WTC11 (cell line): ENCODE measurements at regions not wholly inside any gene's neighbourhood (a gene's known extent, or its start where the extent isn't known, plus 50 kb on each side); places are given as distances from the start of the nearest gene placed in this dataset.

Source experiments
- ATAC-seq: fragments of 200-7000 bp; cut with Tn5 transposase; 2 replicates; pipeline ENCODE4 v1.10.0; 2021; ENCODE audit warnings: mild to moderate bottlenecking, moderate library complexity
- CTCF ChIA-PET: fragments of 300-600 bp; sonication (Branson Sonifier 250); formaldehyde crosslinking; loops from one replicate; lab custom pipeline; 2021; ENCODE audit warnings: antibody characterized with exemption; lab: Charles Lee
- POLR2A ChIA-PET: fragments of 350-600 bp; sonication (Branson Sonifier 250); formaldehyde crosslinking; loops from one replicate; lab custom pipeline; 2021; ENCODE audit warnings: antibody characterized with exemption; lab: Charles Lee
- DNase-seq: peaks from one replicate; pipeline ENCODE4 v3.0.0; 2021; ENCODE audit warnings: low spot score
- H3K27ac Mint-ChIP-seq: 2 replicates; pipeline ENCODE4 v1.8.0; 2021; ENCODE audit warnings: mixed read lengths
- H3K27me3 Mint-ChIP-seq: 2 replicates; pipeline ENCODE4 v1.8.0; 2021; ENCODE audit warnings: low read depth, mild to moderate bottlenecking, moderate library complexity, mixed read lengths
- H3K36me3 Mint-ChIP-seq: 2 replicates; pipeline ENCODE4 v1.8.0; 2021; ENCODE audit warnings: mixed read lengths
- H3K4me1 Mint-ChIP-seq: 2 replicates; pipeline ENCODE4 v1.8.0; 2022; ENCODE audit warnings: mixed read lengths
- H3K4me3 Mint-ChIP-seq: 2 replicates; pipeline ENCODE4 v1.8.0; 2021; ENCODE audit warnings: mild to moderate bottlenecking, moderate library complexity, mixed read lengths
- H3K9me3 Mint-ChIP-seq: 2 replicates; pipeline ENCODE4 v1.8.0; 2021; ENCODE audit warnings: mixed read lengths
- ETV6 ChIP-seq: sonication (generic); formaldehyde crosslinking; IDR thresholded peaks from 2 replicates; pipeline ENCODE4 v1.8.1; 2022; ENCODE audit warnings: mild to moderate bottlenecking, missing genetic modification reagents
- HMGXB4 ChIP-seq: sonication (generic); formaldehyde crosslinking; IDR thresholded peaks from 2 replicates; pipeline ENCODE4 v1.8.1; 2023; ENCODE audit warnings: mild to moderate bottlenecking, moderate library complexity, missing genetic modification reagents
- IRF2 ChIP-seq: sonication (generic); formaldehyde crosslinking; IDR thresholded peaks from 2 replicates; pipeline ENCODE4 v1.8.0; 2022; ENCODE audit warnings: low read depth, missing genetic modification reagents, borderline replicate concordance
- NFATC4 ChIP-seq: fragments of 250-450 bp; sonication (Bioruptor Pico); IDR thresholded peaks from 2 replicates; pipeline ENCODE4 v1.9.0; 2021; ENCODE audit warnings: mild to moderate bottlenecking
- NFYB ChIP-seq: sonication (generic); formaldehyde crosslinking; conservative IDR thresholded peaks from 2 replicates; pipeline ENCODE4 v1.8.0; 2022; ENCODE audit warnings: low read depth, missing genetic modification reagents
- NR2C2 ChIP-seq: sonication (generic); formaldehyde crosslinking; IDR thresholded peaks from 2 replicates; pipeline ENCODE4 v1.8.0; 2022; ENCODE audit warnings: mild to moderate bottlenecking, missing genetic modification reagents
- NR3C1 ChIP-seq: sonication (generic); formaldehyde crosslinking; conservative IDR thresholded peaks from 2 replicates; pipeline ENCODE4 v1.8.1; 2023; ENCODE audit warnings: low read depth, mild to moderate bottlenecking, missing genetic modification reagents
- OVOL2 ChIP-seq: fragments of 250-450 bp; sonication (Bioruptor Pico); IDR thresholded peaks from 2 replicates; pipeline ENCODE4 v1.9.0; 2021; ENCODE audit warnings: mild to moderate bottlenecking, borderline replicate concordance
- PREB ChIP-seq: sonication (generic); formaldehyde crosslinking; IDR thresholded peaks from 2 replicates; pipeline ENCODE4 v1.8.1; 2022; ENCODE audit warnings: mild to moderate bottlenecking, missing genetic modification reagents, moderate library complexity, borderline replicate concordance
- PRRX2 ChIP-seq: fragments of 250-450 bp; sonication (Bioruptor Pico); IDR thresholded peaks from 2 replicates; pipeline ENCODE4 v1.8.0; 2021; ENCODE audit warnings: mild to moderate bottlenecking
- SMAD4 ChIP-seq: sonication (generic); formaldehyde crosslinking; IDR thresholded peaks from 2 replicates; pipeline ENCODE4 v1.8.0; 2022; ENCODE audit warnings: mild to moderate bottlenecking, missing genetic modification reagents
- USF1 ChIP-seq: sonication (generic); formaldehyde crosslinking; IDR thresholded peaks from 2 replicates; pipeline ENCODE4 v1.8.0; 2022; ENCODE audit warnings: mild to moderate bottlenecking, missing genetic modification reagents
- USF2 ChIP-seq: sonication (generic); formaldehyde crosslinking; IDR thresholded peaks from 2 replicates; pipeline ENCODE4 v1.8.1; 2023; ENCODE audit warnings: mild to moderate bottlenecking, missing genetic modification reagents, moderate library complexity
- ZNF219 ChIP-seq: sonication (generic); formaldehyde crosslinking; IDR thresholded peaks from 2 replicates; pipeline ENCODE4 v1.8.0; 2023; ENCODE audit warnings: missing genetic modification reagents, mild to moderate bottlenecking, borderline replicate concordance
- ZNF263 ChIP-seq: sonication (generic); formaldehyde crosslinking; IDR thresholded peaks from 2 replicates; pipeline ENCODE4 v1.8.1; 2022; ENCODE audit warnings: low read depth, mild to moderate bottlenecking, moderate library complexity, missing genetic modification reagents
- ZNF317 ChIP-seq: sonication (generic); formaldehyde crosslinking; IDR thresholded peaks from 2 replicates; pipeline ENCODE4 v1.8.1; 2023; ENCODE audit warnings: low read depth, mild to moderate bottlenecking, moderate library complexity, missing genetic modification reagents, borderline replicate concordance
- ZNF416 ChIP-seq: fragments of 250-450 bp; sonication (Bioruptor Pico); IDR thresholded peaks from 2 replicates; pipeline ENCODE4 v1.9.0; 2021; ENCODE audit warnings: mild to moderate bottlenecking, inconsistent platforms
- ZNF532 ChIP-seq: fragments of 250-450 bp; sonication (Bioruptor Pico); IDR thresholded peaks from 2 replicates; pipeline ENCODE4 v1.9.0; 2021; ENCODE audit warnings: mild to moderate bottlenecking, borderline replicate concordance

- ChIA-PET POLR2A (no interaction called here), CTCF (no interaction called here)
- DNase-seq (no peak), ATAC-seq (no peak)
- Mint-ChIP-seq H3K27ac (no peak overlapping the region), H3K36me3 (no peaks in the 10 kb centered on the region), H3K9me3 (no peaks in the 10 kb centered on the region), H3K4me1 (no peaks in the 10 kb centered on the region), H3K4me3 (no peak overlapping the region), H3K27me3 (peaks cover 3% of the 10 kb centered on the region; the same call in 1 of the 2 replicates)
- TF ChIP-seq ETV6 (no peak), NR2C2 (CRISPR knock-in tag) (no peak), NR3C1 (CRISPR knock-in tag) (no peak), ZNF219 (CRISPR knock-in tag) (no peak), HMGXB4 (CRISPR knock-in tag) (no peak)
Measured at GRCh38 chr6:105503641-105504040, 100.8 kb upstream of the PREP start.

GRCh38 chr6:105501826-105502344, 99.0 kb upstream of the PREP start:
- POLR2A ChIA-PET = no interaction called here
- Mint-ChIP-seq H3K4me3 (no peak overlapping the region), H3K9me3 (no peaks in the 10 kb centered on the region), H3K27me3 (peaks cover 3% of the 10 kb centered on the region; the same call in 1 of the 2 replicates), H3K27ac (no peak overlapping the region; the same call in 1 of the 2 replicates), H3K4me1 (no peaks in the 10 kb centered on the region), H3K36me3 (no peaks in the 10 kb centered on the region)
- CTCF ChIA-PET = no interaction called here
- DNase-seq = no peak
- TF ChIP-seq ZNF416 (CRISPR knock-in tag) = no peak
- no peak for TF ChIP-seq PREB (CRISPR knock-in tag)
- no peak for TF ChIP-seq PRRX2 (CRISPR knock-in tag)
- TF ChIP-seq USF2 = no peak
- no peak for TF ChIP-seq SMAD4 (CRISPR knock-in tag)
- TF ChIP-seq ZNF532 (CRISPR knock-in tag) = no peak
- no peak for TF ChIP-seq NFATC4
- no peak for TF ChIP-seq USF1 (CRISPR knock-in tag)
- no peak for TF ChIP-seq ZNF263 (CRISPR knock-in tag)
- no peak for TF ChIP-seq ZNF317 (CRISPR knock-in tag)
- no peak for TF ChIP-seq NFYB (CRISPR knock-in tag)
- TF ChIP-seq IRF2 (CRISPR knock-in tag) = no peak
- TF ChIP-seq OVOL2 = no peak
- no peak for ATAC-seq
